Prostate gland (tissue), 2 donors: ENCODE measurements at regions not wholly inside any gene's neighbourhood (a gene's known extent, or its start where the extent isn't known, plus 50 kb on each side); places are given as distances from the start of the nearest gene placed in this dataset.

Experiments used
- DNase-seq: peaks from one replicate; pipeline ENCODE4 v3.0.0-alpha.2; 2019; ENCODE audit warnings: low spot score
- H3K27ac ChIP-seq, 2 donors: fragments of 200-600 bp; sonication (generic); 2 replicates each; pipeline ENCODE4 v1.5.1; 2017 to 2019
- H3K27me3 ChIP-seq: fragments of 200-600 bp; sonication (generic); replicated peaks from 2 replicates; pipeline ENCODE4 v1.5.1; 2019; ENCODE audit not compliant: insufficient read depth
- H3K36me3 ChIP-seq, 2 donors: fragments of 200-600 bp; sonication (generic); 1 replicate in 1 of 2; 2 replicates in 1 of 2; pipeline versions ENCODE4 v1.5.1 to v1.8.1; 2017 to 2019
- H3K4me1 ChIP-seq: fragments of 200-600 bp; sonication (generic); replicated peaks from 2 replicates; pipeline ENCODE4 v1.5.1; 2019
- H3K4me3 ChIP-seq, 2 donors: fragments of 200-600 bp; sonication (generic); 2 replicates each; pipeline ENCODE4 v1.5.1; 2017 to 2019
- H3K9me3 ChIP-seq: fragments of 200-600 bp; sonication (generic); 2 replicates; pipeline ENCODE4 v1.5.1; 2017
- CTCF ChIP-seq, 4 experiments: fragments of 200-600 bp in 2 of 4; fragments of 450-650 bp in 2 of 4; sonication (generic) in 2 of 4; IDR thresholded peaks; 1 replicate in 3 of 4; 2 replicates in 1 of 4; pipeline ENCODE4 v1.5.1; 2016 to 2019; ENCODE audit warnings: antibody characterized with exemption in 4 of 4, mild to moderate bottlenecking in 2 of 4, moderate library complexity in 2 of 4
- POLR2A ChIP-seq: fragments of 450-650 bp; IDR thresholded peaks from one replicate; pipeline ENCODE4 v1.6.1; 2016; ENCODE audit warnings: antibody characterized with exemption, mild to moderate bottlenecking
- POLR2AphosphoS5 ChIP-seq: sonication (generic); formaldehyde crosslinking; IDR thresholded peaks from one replicate; pipeline ENCODE4 v1.6.1; 2017; ENCODE audit warnings: antibody characterized with exemption
- WGBS: methylation state at CpG from one replicate; pipeline ENCODE4 v1.1.5; 2018; 5-methylcytosine and 5-hydroxymethylcytosine counted together
- intact Hi-C: fragments of 100-400 bp; cut with DNase I; formaldehyde crosslinking; loops from one replicate; pipeline ENCODE4 v1.14.2; 2022

- H3K36me3 ChIP-seq, result no peaks in the 10 kb centered on the region
- DNase-seq, result no peak
- TF ChIP-seq POLR2AphosphoS5 (no peak), POLR2A (no peak), CTCF (IDR thresholded peaks at IDR 0.05) (no peak)
- H3K4me3 ChIP-seq, result no peak overlapping the region
- intact Hi-C loops, result no loop called here
- no peaks in the 10 kb centered on the region for H3K9me3 ChIP-seq
- H3K27me3 ChIP-seq, result no peaks in the 10 kb centered on the region
- H3K4me1 ChIP-seq, result no peaks in the 10 kb centered on the region
- 70% methylated on average over 4 of the region's 4 CpGs for WGBS
- no peak overlapping the region for H3K27ac ChIP-seq
Observed at GRCh38 chr13:103969520-103970050, 903.4 kb upstream of the SLC10A2 start.

GRCh38 chr13:103965506-103966243 lies 899.5 kb upstream of the SLC10A2 start:
- TF ChIP-seq POLR2A (no peak), POLR2AphosphoS5 (no peak), CTCF (IDR thresholded peaks at IDR 0.05) (no peak)
- H3K4me1 ChIP-seq, result no peaks in the 10 kb centered on the region
- no peak overlapping the region for H3K4me3 ChIP-seq
- no peaks in the 10 kb centered on the region for H3K36me3 ChIP-seq
- DNase-seq, result no peak
- 31% methylated on average over 4 of the region's 4 CpGs for WGBS
- no peaks in the 10 kb centered on the region for H3K9me3 ChIP-seq
- H3K27me3 ChIP-seq, result no peaks in the 10 kb centered on the region
- intact Hi-C loops, result no loop called here
- no peak overlapping the region for H3K27ac ChIP-seq

GRCh38 chr13:103961784-103962183 lies 895.6 kb upstream of the SLC10A2 start:
- Histone ChIP-seq H3K36me3 (no peaks in the 10 kb centered on the region), H3K4me3 (no peak overlapping the region), H3K27me3 (no peaks in the 10 kb centered on the region), H3K9me3 (no peaks in the 10 kb centered on the region), H3K27ac (no peak overlapping the region), H3K4me1 (no peaks in the 10 kb centered on the region)
- 95% methylated on average over 2 of the region's 2 CpGs for WGBS
- DNase-seq, result no peak
- TF ChIP-seq CTCF (IDR thresholded peaks at IDR 0.05) (no peak), POLR2A (no peak), POLR2AphosphoS5 (no peak)
- intact Hi-C loops, result no loop called here

DNA sequence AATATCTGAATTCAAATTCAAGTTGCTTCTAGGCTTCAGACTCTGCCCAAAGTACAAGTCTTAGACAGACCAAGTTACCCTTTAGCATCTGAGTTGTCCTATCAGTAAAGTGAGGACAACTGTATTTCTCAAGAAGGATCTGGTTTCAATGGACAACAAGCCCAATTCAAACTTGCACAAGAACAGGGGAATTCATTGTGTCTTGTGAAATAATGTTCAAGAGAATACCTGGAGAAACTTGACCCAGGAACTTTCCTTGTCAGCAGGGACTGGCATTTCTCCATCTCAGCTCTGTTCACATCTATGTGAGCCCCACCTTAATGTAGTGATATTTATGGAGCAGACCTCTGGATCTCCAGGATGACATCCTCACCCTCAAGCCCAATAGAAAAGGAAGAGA lies 894.9 kb upstream of the SLC10A2 start:
- intact Hi-C loops, result no loop called here
- Histone ChIP-seq H3K27me3 (no peaks in the 10 kb centered on the region), H3K27ac (no peak overlapping the region), H3K4me1 (no peaks in the 10 kb centered on the region), H3K36me3 (no peaks in the 10 kb centered on the region), H3K9me3 (no peaks in the 10 kb centered on the region), H3K4me3 (no peak overlapping the region)
- TF ChIP-seq POLR2A (no peak), POLR2AphosphoS5 (no peak), CTCF (IDR thresholded peaks at IDR 0.05) (no peak)
- DNase-seq, result no peak

DNA sequence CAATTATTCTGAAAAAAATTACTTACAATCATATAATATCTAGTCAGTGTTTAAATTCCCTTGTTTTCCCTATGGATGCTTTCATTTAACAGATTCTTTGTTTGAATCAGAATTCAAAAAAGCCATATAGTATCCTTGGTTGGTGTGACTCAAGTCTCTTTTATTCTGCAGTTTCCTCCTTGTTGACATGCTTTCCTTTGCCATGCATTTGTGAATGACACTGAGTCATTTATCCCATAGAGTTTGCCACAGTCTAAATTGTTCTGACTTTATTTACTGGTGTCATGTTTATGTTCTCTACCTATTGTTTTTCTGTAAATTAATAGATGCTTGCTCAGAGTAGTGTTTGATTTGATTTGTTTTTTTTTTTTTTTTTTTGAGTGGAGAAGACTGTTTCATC lies 893.8 kb upstream of the SLC10A2 start:
- Histone ChIP-seq H3K36me3 (no peaks in the 10 kb centered on the region), H3K4me3 (no peak overlapping the region), H3K4me1 (no peaks in the 10 kb centered on the region), H3K27ac (no peak overlapping the region), H3K9me3 (no peaks in the 10 kb centered on the region), H3K27me3 (no peaks in the 10 kb centered on the region)
- intact Hi-C loops, result no loop called here
- TF ChIP-seq CTCF (IDR thresholded peaks at IDR 0.05) (no peak), POLR2A (no peak), POLR2AphosphoS5 (no peak)
- no peak for DNase-seq
